Lung (tissue), 11 donors: ENCODE measurements at regions not wholly inside any gene's neighbourhood (a gene's known extent, or its start where the extent isn't known, plus 50 kb on each side); places are given as distances from the start of the nearest gene placed in this dataset.
"Not testable (repeated sequence)": the region's sequence is repeated elsewhere in the genome, so short reads cannot be mapped to it uniquely, and the experiment has no call there.

Experiments used
- ATAC-seq: fragments of 200-7000 bp; cut with Tn5 transposase; one replicate; pipeline ENCODE4 v1.9.1; 2020; ENCODE audit warnings: moderate number of reproducible peaks; ENCODE audit not compliant: insufficient read depth, low FRiP score
- DNase-seq, 3 donors: peaks; one replicate each; pipeline ENCODE4 v3.0.0-alpha.2; 2013 to 2017
- H3K27ac ChIP-seq, 2 donors: one replicate each; pipeline ENCODE4 v1.5.1; 2013; ENCODE audit warnings: mild to moderate bottlenecking in 2 of 2, moderate library complexity in 2 of 2, control low read depth in 1 of 2, inconsistent platforms in 1 of 2, low read depth in 1 of 2, low read length in 1 of 2
- H3K27me3 ChIP-seq, 3 donors: one replicate each; pipeline ENCODE4 v1.5.1; 2013; ENCODE audit warnings: low read length in 2 of 3; ENCODE audit not compliant: control insufficient read depth in 3 of 3, insufficient read depth in 3 of 3
- H3K36me3 ChIP-seq, 4 donors: one replicate each; pipeline ENCODE4 v1.5.1; 2013; ENCODE audit warnings: low read length in 4 of 4, mild to moderate bottlenecking in 1 of 4, moderate library complexity in 1 of 4; ENCODE audit not compliant: control insufficient read depth in 4 of 4, insufficient read depth in 4 of 4
- H3K4me1 ChIP-seq, 5 donors: one replicate each; pipeline ENCODE4 v1.5.1; 2013; ENCODE audit warnings: low read length in 5 of 5, mild to moderate bottlenecking in 2 of 5, moderate library complexity in 1 of 5; ENCODE audit not compliant: control insufficient read depth in 5 of 5, insufficient read depth in 5 of 5
- H3K4me3 ChIP-seq: one replicate; pipeline ENCODE4 v1.5.1; 2013; ENCODE audit warnings: mild to moderate bottlenecking, control low read depth, moderate library complexity
- H3K9ac ChIP-seq, 2 donors: one replicate each; pipeline ENCODE4 v1.5.1; 2013; ENCODE audit warnings: low read length in 2 of 2, control low read depth in 1 of 2; ENCODE audit not compliant: insufficient read depth in 1 of 2
- H3K9me3 ChIP-seq, 4 donors: one replicate each; pipeline ENCODE4 v1.5.1; 2013; ENCODE audit warnings: low read length in 3 of 4, mild to moderate bottlenecking in 1 of 4, moderate library complexity in 1 of 4; ENCODE audit not compliant: control insufficient read depth in 4 of 4, insufficient read depth in 3 of 4
- CTCF ChIP-seq: IDR thresholded peaks from 2 replicates; pipeline ENCODE4 v1.5.1; 2012; ENCODE audit warnings: mild to moderate bottlenecking; ENCODE audit errors: control extremely low read depth, extremely low read depth
- WGBS, 2 donors: extraction: QIAGEN DNeasy Blood & Tissue Kit; methylation state at CpG; one replicate each; pipeline ENCODE4 v1.1.7; 2013; 5-methylcytosine and 5-hydroxymethylcytosine counted together
- donor health status: control.
- donor health status: control.
- donor health status: Bipolar disorder and iron deficiency.
- donor health status: healthy.
- donor health status: DM: yes; HTN: yes; CAD: no.

GRCh38 chr16:29232811-29233704, 173.5 kb downstream of the NPIPB11 start:
- Histone ChIP-seq H3K4me3 (no peak overlapping the region), H3K9ac (no peak overlapping the region), H3K4me1 (peaks cover 0 to 11% (median 0%) of the 10 kb centered on the region in 5 donors), H3K9me3 (no peaks in the 10 kb centered on the region), H3K27ac (no peak overlapping the region), H3K27me3 (no peaks in the 10 kb centered on the region), H3K36me3 (no peaks in the 10 kb centered on the region)
- ATAC-seq (no peak), DNase-seq (no peak)
- 91 to 94% methylated on average over 30 of the region's 30 CpGs for WGBS, 2 donors
- no peak for TF ChIP-seq CTCF

GRCh38 chr16:29232160-29232705, 174.3 kb downstream of the NPIPB11 start:
- H3K9ac ChIP-seq, H3K4me3 ChIP-seq, H3K9me3 ChIP-seq, H3K27me3 ChIP-seq, DNase-seq, H3K27ac ChIP-seq, ATAC-seq, H3K36me3 ChIP-seq: not testable (repeated sequence)
- H3K4me1 ChIP-seq = peaks cover 0 to 11% (median 0%) of the 10 kb centered on the region in 5 donors
- 89 to 94% methylated on average over 10 of the region's 10 CpGs for WGBS, 2 donors

- WGBS, 2 donors = 62 to 83% methylated on average over 15 to 18 of the region's 18 CpGs
- TF ChIP-seq CTCF = no peak
- Histone ChIP-seq H3K4me1 (peaks cover 0 to 11% (median 0%) of the 10 kb centered on the region in 5 donors), H3K4me3 (no peak overlapping the region), H3K9me3 (no peaks in the 10 kb centered on the region), H3K27ac (no peak overlapping the region), H3K27me3 (no peaks in the 10 kb centered on the region), H3K36me3 (no peaks in the 10 kb centered on the region), H3K9ac (no peak overlapping the region)
- ATAC-seq = no peak
- DNase-seq = peak; percentile 51 to 73 (median 56)
These were observed 175.3 kb downstream of the NPIPB11 start for GRCh38 chr16:29231244-29231643.

- peak; percentile 64 to 76 (median 70) for DNase-seq
- WGBS, 2 donors = 63 to 86% methylated on average over 22 of the region's 22 CpGs
- no peaks in the 10 kb centered on the region for H3K27me3 ChIP-seq
- H3K9ac ChIP-seq = no peak overlapping the region
- no peak overlapping the region for H3K4me3 ChIP-seq
- no peak for TF ChIP-seq CTCF
- no peaks in the 10 kb centered on the region for H3K9me3 ChIP-seq
- ATAC-seq = no peak
- H3K4me1 ChIP-seq = peaks cover 0 to 11% (median 0%) of the 10 kb centered on the region in 5 donors
- H3K27ac ChIP-seq = no peak overlapping the region
- H3K36me3 ChIP-seq = no peaks in the 10 kb centered on the region
These were observed 175.8 kb downstream of the NPIPB11 start for GRCh38 chr16:29230671-29231096.

GRCh38 chr16:29230006-29230668, 176.4 kb downstream of the NPIPB11 start:
- WGBS, 2 donors = 91 to 96% methylated on average over 21 of the region's 21 CpGs
- H3K9me3 ChIP-seq, H3K27ac ChIP-seq, H3K36me3 ChIP-seq, H3K27me3 ChIP-seq, H3K4me3 ChIP-seq, ATAC-seq, H3K9ac ChIP-seq: not testable (repeated sequence)
- DNase-seq = peak in 1 of 3 donors; percentile 9
- peaks cover 0 to 11% (median 0%) of the 10 kb centered on the region in 5 donors for H3K4me1 ChIP-seq
